ACHN (cell line): ENCODE measurements at regions not wholly inside any gene's neighbourhood (a gene's known extent, or its start where the extent isn't known, plus 50 kb on each side); places are given as distances from the start of the nearest gene placed in this dataset.

Source experiments
- DNase-seq: peaks from one replicate; pipeline ENCODE4 v3.0.0-alpha.2; 2015
- in situ Hi-C: cut with HindIII; loops from 2 replicates; pipeline ENCODE4 v1.10.0; 2017; ENCODE audit warnings: low sequenced_read_pairs, low pct_ligation_motif_present, low pct_unique_long_range_greater_than_20kb

GRCh38 chr1:69146303-69146702 lies 421.4 kb upstream of the LRRC7 start:
- no peak for DNase-seq
- in situ Hi-C loops: no loop called here

- in situ Hi-C loops: no loop called here
- DNase-seq: no peak
Measured at GRCh38 chr1:69148731-69149130, 419.0 kb upstream of the LRRC7 start.

GRCh38 chr1:69157046-69157756 lies 410.5 kb upstream of the LRRC7 start:
- in situ Hi-C loops: no loop called here

GRCh38 chr1:69163241-69163640 lies 404.5 kb upstream of the LRRC7 start:
- no peak for DNase-seq
- in situ Hi-C loops: no loop called here

More at GRCh38 chr1:69157046-69157756, 410.5 kb upstream of the LRRC7 start:
- DNase-seq: no peak

GRCh38 chr1:69163779-69164178 lies 403.9 kb upstream of the LRRC7 start:
- in situ Hi-C loops: no loop called here
- no peak for DNase-seq

GRCh38 chr1:69167876-69168275 lies 399.8 kb upstream of the LRRC7 start:
- in situ Hi-C loops: no loop called here
- no peak for DNase-seq

- no peak for DNase-seq
- in situ Hi-C loops: no loop called here
Measured at GRCh38 chr1:69171248-69171647, 396.5 kb upstream of the LRRC7 start.

GRCh38 chr1:69172003-69173000 lies 395.4 kb upstream of the LRRC7 start:
- DNase-seq: no peak

GRCh38 chr1:69175053-69175452 lies 392.7 kb upstream of the LRRC7 start:
- in situ Hi-C loops: no loop called here

More at GRCh38 chr1:69172003-69173000, 395.4 kb upstream of the LRRC7 start:
- in situ Hi-C loops: no loop called here

GRCh38 chr1:69180358-69180757 lies 387.4 kb upstream of the LRRC7 start:
- no peak for DNase-seq
- in situ Hi-C loops: no loop called here

More at GRCh38 chr1:69175053-69175452, 392.7 kb upstream of the LRRC7 start:
- DNase-seq: no peak

GRCh38 chr1:69185378-69185777 lies 382.3 kb upstream of the LRRC7 start:
- in situ Hi-C loops: no loop called here
- DNase-seq: no peak

GRCh38 chr1:69191335-69191734 lies 376.4 kb upstream of the LRRC7 start:
- in situ Hi-C loops: no loop called here
- no peak for DNase-seq

GRCh38 chr1:69195136-69195535 lies 372.6 kb upstream of the LRRC7 start:
- in situ Hi-C loops: no loop called here
- no peak for DNase-seq

- DNase-seq: no peak
- in situ Hi-C loops: no loop called here
Measured at GRCh38 chr1:69196071-69196470, 371.7 kb upstream of the LRRC7 start.

GRCh38 chr1:69197816-69198215 lies 369.9 kb upstream of the LRRC7 start:
- no peak for DNase-seq
- in situ Hi-C loops: no loop called here

GRCh38 chr1:69201716-69202115 lies 366.0 kb upstream of the LRRC7 start:
- in situ Hi-C loops: no loop called here
- DNase-seq: no peak

GRCh38 chr1:69203166-69203565 lies 364.6 kb upstream of the LRRC7 start:
- in situ Hi-C loops: no loop called here
- no peak for DNase-seq

GRCh38 chr1:69213644-69214043 lies 354.1 kb upstream of the LRRC7 start:
- DNase-seq: no peak
- in situ Hi-C loops: no loop called here

- in situ Hi-C loops: no loop called here
Measured at GRCh38 chr1:69215883-69216282, 351.8 kb upstream of the LRRC7 start.

More at GRCh38 chr1:69215883-69216282, 351.8 kb upstream of the LRRC7 start:
- DNase-seq: no peak
